AG09319 (cell line): ENCODE measurements at regions not wholly inside any gene's neighbourhood (a gene's known extent, or its start where the extent isn't known, plus 50 kb on each side); places are given as distances from the start of the nearest gene placed in this dataset.
"Not testable (repeated sequence)": the region's sequence is repeated elsewhere in the genome, so short reads cannot be mapped to it uniquely, and the experiment has no call there.

Experiments used
- DNase-seq: peaks from one replicate; pipeline ENCODE4 v3.0.0-alpha.2; 2010; ENCODE audit warnings: low read depth; ENCODE audit errors: extremely low read depth
- CTCF ChIP-seq: IDR thresholded peaks from 2 replicates; pipeline ENCODE4 v1.5.1; 2011; ENCODE audit warnings: low read depth, mild to moderate bottlenecking, inconsistent platforms, low read length, moderate library complexity

- no peak for DNase-seq
- TF ChIP-seq CTCF, result no peak
Measured at GRCh38 chr15:30830961-30831360, 72.8 kb upstream of the FAN1 start.

- DNase-seq, result not testable (repeated sequence)
Measured at GRCh38 chr15:30833379-30833778, 70.3 kb upstream of the FAN1 start.

- not testable (repeated sequence) for DNase-seq
Measured at GRCh38 chr15:30841639-30842038, 62.1 kb upstream of the FAN1 start.

GRCh38 chr15:30842798-30843472 lies 60.8 kb upstream of the FAN1 start:
- DNase-seq, result not testable (repeated sequence)

- not testable (repeated sequence) for DNase-seq
Measured at GRCh38 chr15:30845536-30845935, 58.2 kb upstream of the FAN1 start.
